K562 (cell line): ENCODE measurements at regions not wholly inside any gene's neighbourhood (a gene's known extent, or its start where the extent isn't known, plus 50 kb on each side); places are given as distances from the start of the nearest gene placed in this dataset.

Experiments
- ATAC-seq: fragments of 200-7000 bp; cut with Tn5 transposase; 3 replicates; pipeline ENCODE4 v1.9.1; 2020; ENCODE audit warnings: moderate library complexity
- BruUV-seq: library from RNA; stranded (reverse); fragments of 400-500 nt; replicated peaks from 2 replicates; lab custom pipeline; 2021; lab: Mats Ljungman, UMichigan
- CTCF ChIA-PET: fragments of 300-600 bp; formaldehyde crosslinking; extraction: SDS; loops from one replicate; lab custom pipeline; 2021; ENCODE audit warnings: low intra/inter-chr PET ratio; lab: Yijun Ruan, JAX
- POLR2A ChIA-PET: fragments of 300-600, 350-650 bp; sonication (Branson Sonifier 250); formaldehyde crosslinking; extraction: SDS; loops from one replicate; lab custom pipeline; 2021; ENCODE audit warnings: antibody characterized with exemption, inconsistent platforms; lab: Yijun Ruan, JAX
- DNase-seq, 4 experiments: peaks; one replicate each; pipeline versions ENCODE4 v3.0.0 to v3.0.0-alpha.2; 2011 to 2018; ENCODE audit warnings: low spot score in 3 of 4, mixed read lengths in 3 of 4; ENCODE audit errors: extremely low read depth in 1 of 4
- FAIRE-seq: peaks from 2 replicates; lab custom pipeline; 2011; peaks lifted over from hg19 to GRCh38; lab: Jason Lieb, UNC
- H2AFZ ChIP-seq: 2 replicates; pipeline ENCODE4 v1.6.0; 2011; ENCODE audit warnings: low read depth, low read length, control low read depth, inconsistent platforms
- H3K27ac ChIP-seq: fragments of 200-600 bp; 3 replicates; pipeline ENCODE4 v1.8.0; 2011; ENCODE audit warnings: low read depth, mild to moderate bottlenecking, control low read depth, inconsistent platforms, low read length, moderate library complexity, mixed read lengths; ENCODE audit errors: extremely low read depth
- H3K27me3 ChIP-seq, 2 experiments: fragments of 300-600 bp in 1 of 2; 2 replicates in 1 of 2; 3 replicates in 1 of 2; pipeline versions ENCODE4 v1.6.0 to v1.8.0; 2011; ENCODE audit warnings: inconsistent platforms in 2 of 2, low read length in 2 of 2, mild to moderate bottlenecking in 1 of 2, mixed read lengths in 1 of 2, moderate library complexity in 1 of 2; ENCODE audit not compliant: control insufficient read depth in 2 of 2, insufficient read depth in 2 of 2
- H3K36me3 ChIP-seq: fragments of 300-600 bp; 3 replicates; pipeline ENCODE4 v1.8.0; 2011; ENCODE audit warnings: mild to moderate bottlenecking, low read length, inconsistent platforms; ENCODE audit not compliant: control insufficient read depth, insufficient read depth
- H3K4me1 ChIP-seq, 2 experiments: fragments of 200-600 bp in 1 of 2; replicated peaks in 1 of 2; 2 replicates in 1 of 2; 3 replicates in 1 of 2; pipeline versions ENCODE4 v1.5.1 to v1.8.0; 2011; ENCODE audit warnings: inconsistent platforms in 2 of 2, low read length in 2 of 2, mild to moderate bottlenecking in 1 of 2, mixed read lengths in 1 of 2, moderate library complexity in 1 of 2; ENCODE audit not compliant: control insufficient read depth in 2 of 2, insufficient read depth in 2 of 2
- H3K4me2 ChIP-seq: 2 replicates; pipeline ENCODE4 v1.6.1; 2011; ENCODE audit warnings: low read length, control low read depth, inconsistent platforms, mixed read lengths; ENCODE audit not compliant: insufficient read depth
- H3K4me3 ChIP-seq: fragments of 200-600 bp; sonication (generic), shearing (Covaris generic); 2 replicates; pipeline ENCODE4 v1.5.1; 2016; ENCODE audit warnings: control low read depth, inconsistent platforms
- H3K79me2 ChIP-seq: fragments of 200-600 bp; 3 replicates; pipeline ENCODE4 v1.8.0; 2011; ENCODE audit warnings: low read length, inconsistent platforms; ENCODE audit not compliant: control insufficient read depth, insufficient read depth
- H3K9ac ChIP-seq, 2 experiments: 2 replicates each; pipeline versions ENCODE4 v1.6.0 to v1.6.1; 2011; ENCODE audit warnings: low read depth in 2 of 2, low read length in 2 of 2, control low read depth in 1 of 2, inconsistent platforms in 1 of 2, mild to moderate bottlenecking in 1 of 2, mixed read lengths in 1 of 2; ENCODE audit not compliant: insufficient read depth in 1 of 2
- H3K9me1 ChIP-seq: one replicate; pipeline ENCODE4 v1.6.0; 2011; ENCODE audit warnings: inconsistent platforms, mild to moderate bottlenecking, low read length, moderate library complexity; ENCODE audit not compliant: control insufficient read depth, insufficient read depth
- H3K9me3 ChIP-seq: replicated peaks from 2 replicates; pipeline ENCODE4 v1.5.1; 2011; ENCODE audit warnings: low read depth, low read length, inconsistent platforms; ENCODE audit not compliant: control insufficient read depth, insufficient read depth
- H4K20me1 ChIP-seq: replicated peaks from 2 replicates; pipeline ENCODE4 v1.6.1; 2011; ENCODE audit warnings: low read length, inconsistent platforms, mixed read lengths; ENCODE audit not compliant: control insufficient read depth, insufficient read depth
- ARID2 ChIP-seq: fragments of 450-650 bp; IDR thresholded peaks from 2 replicates; pipeline ENCODE4 v1.6.1; 2017; ENCODE audit warnings: antibody characterized with exemption, mild to moderate bottlenecking
- DDX20 ChIP-seq: fragments of 450-650 bp; IDR thresholded peaks from 2 replicates; pipeline ENCODE4 v1.6.1; 2016; ENCODE audit warnings: missing genetic modification characterization, low read depth, mild to moderate bottlenecking, missing compliant biosample characterization, moderate library complexity
- HEY1 ChIP-seq: fragments of 250-450 bp; sonication (Bioruptor Pico); IDR thresholded peaks from 2 replicates; pipeline ENCODE4 v1.5.0; 2020; ENCODE audit warnings: mild to moderate bottlenecking, moderate library complexity, borderline replicate concordance
- L3MBTL2 ChIP-seq: fragments of 450-650 bp; IDR thresholded peaks from 2 replicates; pipeline ENCODE4 v1.6.1; 2016; ENCODE audit warnings: mild to moderate bottlenecking, moderate library complexity
- MXI1 ChIP-seq: IDR thresholded peaks from 2 replicates; pipeline ENCODE4 v1.6.1; 2011; ENCODE audit warnings: low read depth, mild to moderate bottlenecking, improper control_type of control experiment, low read length
- NR1H2 ChIP-seq: sonication (generic); formaldehyde crosslinking; IDR thresholded peaks from 2 replicates; pipeline ENCODE4 v1.4.0; 2020; ENCODE audit warnings: mild to moderate bottlenecking, missing genetic modification reagents
- POLR3A ChIP-seq: IDR thresholded peaks from 2 replicates; pipeline ENCODE4 v1.6.1; 2011; ENCODE audit warnings: borderline replicate concordance, mild to moderate bottlenecking, moderate library complexity; ENCODE audit not compliant: insufficient read length, insufficient read depth; ENCODE audit errors: extremely low read depth
- TAF7 ChIP-seq: fragments of 450-650 bp; IDR thresholded peaks from 2 replicates; pipeline ENCODE4 v1.6.1; 2016; ENCODE audit warnings: missing genetic modification characterization, missing compliant biosample characterization
- ZFX ChIP-seq: sonication (generic); formaldehyde crosslinking; IDR thresholded peaks from 2 replicates; pipeline ENCODE4 v1.8.0; 2022; ENCODE audit warnings: mild to moderate bottlenecking, missing genetic modification reagents, moderate library complexity
- ZNF717 ChIP-seq: fragments of 250-450 bp; sonication (Bioruptor Pico); IDR thresholded peaks from 2 replicates; pipeline ENCODE4 v1.5.0; 2021
- WGBS: fragments of 100-300 bp; shearing (Covaris generic); methylation state at CpG from one replicate; pipeline ENCODE4 v1.1.6; 2016; ENCODE audit warnings: low coverage, mixed read lengths; ENCODE audit not compliant: insufficient coverage; ENCODE audit errors: missing lambda C conversion rate; 5-methylcytosine and 5-hydroxymethylcytosine counted together
- in situ Hi-C: fragments of 300-500 bp; cut with MboI; formaldehyde crosslinking; loops from 4 replicates; pipeline ENCODE4 v1.15.0; 2018; ENCODE audit warnings: inconsistent platforms, mixed read lengths
- intact Hi-C: fragments of 100-400 bp; cut with micrococcal nuclease; formaldehyde crosslinking; loops from 2 replicates; pipeline ENCODE4 v1.14.2; 2022
- TF ChIP-seq, protein P1 (sequence below): fragments of 150-350 bp; conservative IDR thresholded peaks from 2 replicates; pipeline ENCODE4 v1.6.1; 2014; ENCODE audit warnings: low read length
- TF ChIP-seq, protein P2 (sequence below): fragments of 450-650 bp; IDR thresholded peaks from 2 replicates; pipeline ENCODE4 v1.7.0; 2016; ENCODE audit warnings: borderline replicate concordance
- TF ChIP-seq, protein P3 (sequence below): sonication (generic); formaldehyde crosslinking; IDR thresholded peaks from 2 replicates; pipeline ENCODE4 v1.8.0; 2023; ENCODE audit warnings: mild to moderate bottlenecking, missing genetic modification reagents
- TF ChIP-seq, protein P4 (sequence below): fragments of 450-650 bp; formaldehyde crosslinking; IDR thresholded peaks from 2 replicates; pipeline ENCODE4 v1.4.0; 2020; ENCODE audit warnings: mild to moderate bottlenecking, moderate library complexity

DNA sequence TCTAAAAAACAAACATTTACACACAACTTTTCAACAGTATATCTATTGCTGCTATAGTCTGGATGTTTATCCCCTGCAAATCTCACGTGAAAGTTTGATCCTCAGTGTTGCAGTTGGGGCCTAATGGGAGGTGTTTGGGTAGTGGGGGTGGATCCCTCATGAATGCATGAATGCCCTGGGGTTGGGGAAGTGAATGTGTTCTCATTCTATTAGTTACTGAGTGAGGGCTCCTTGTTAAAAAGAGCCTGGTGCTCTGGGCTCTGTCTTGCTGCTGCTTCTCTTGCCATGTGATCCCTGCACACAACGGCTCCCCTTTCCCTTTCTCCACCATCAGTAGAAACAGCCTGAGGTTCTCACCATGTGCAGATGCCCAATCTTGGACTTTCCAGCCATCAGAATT lies 242.7 kb upstream of the HTR2A start:
- ChIA-PET CTCF (no interaction called here), POLR2A (no interaction called here)
- 31% methylated on average over 2 of the region's 2 CpGs for WGBS
- Histone ChIP-seq H3K36me3 (no peaks in the 10 kb centered on the region), H3K27ac (no peak overlapping the region), H3K4me3 (no peak overlapping the region), H2AFZ (no peak overlapping the region), H3K79me2 (no peaks in the 10 kb centered on the region), H3K4me2 (no peak overlapping the region), H3K4me1 (no peaks in the 10 kb centered on the region), H3K9ac (no peak overlapping the region), H3K27me3 (no peaks in the 10 kb centered on the region), H3K9me1 (no peaks in the 10 kb centered on the region), H4K20me1 (no peaks in the 10 kb centered on the region), H3K9me3 (no peaks in the 10 kb centered on the region)
- intact Hi-C loops (no loop called here), in situ Hi-C loops (no loop called here)
- FAIRE-seq (no peak), DNase-seq (no peak), ATAC-seq (no peak)
- no TSS peak for BruUV-seq
- TF ChIP-seq DDX20 (tag) (no peak), NR1H2 (CRISPR knock-in tag) (no peak), L3MBTL2 (no peak), ZFX (no peak), HEY1 (CRISPR knock-in tag) (no peak), ARID2 (no peak), POLR3A (no peak), TAF7 (tag) (no peak), ZNF717 (no peak), MXI1 (no peak)
- TF ChIP-seq, protein P1, sequence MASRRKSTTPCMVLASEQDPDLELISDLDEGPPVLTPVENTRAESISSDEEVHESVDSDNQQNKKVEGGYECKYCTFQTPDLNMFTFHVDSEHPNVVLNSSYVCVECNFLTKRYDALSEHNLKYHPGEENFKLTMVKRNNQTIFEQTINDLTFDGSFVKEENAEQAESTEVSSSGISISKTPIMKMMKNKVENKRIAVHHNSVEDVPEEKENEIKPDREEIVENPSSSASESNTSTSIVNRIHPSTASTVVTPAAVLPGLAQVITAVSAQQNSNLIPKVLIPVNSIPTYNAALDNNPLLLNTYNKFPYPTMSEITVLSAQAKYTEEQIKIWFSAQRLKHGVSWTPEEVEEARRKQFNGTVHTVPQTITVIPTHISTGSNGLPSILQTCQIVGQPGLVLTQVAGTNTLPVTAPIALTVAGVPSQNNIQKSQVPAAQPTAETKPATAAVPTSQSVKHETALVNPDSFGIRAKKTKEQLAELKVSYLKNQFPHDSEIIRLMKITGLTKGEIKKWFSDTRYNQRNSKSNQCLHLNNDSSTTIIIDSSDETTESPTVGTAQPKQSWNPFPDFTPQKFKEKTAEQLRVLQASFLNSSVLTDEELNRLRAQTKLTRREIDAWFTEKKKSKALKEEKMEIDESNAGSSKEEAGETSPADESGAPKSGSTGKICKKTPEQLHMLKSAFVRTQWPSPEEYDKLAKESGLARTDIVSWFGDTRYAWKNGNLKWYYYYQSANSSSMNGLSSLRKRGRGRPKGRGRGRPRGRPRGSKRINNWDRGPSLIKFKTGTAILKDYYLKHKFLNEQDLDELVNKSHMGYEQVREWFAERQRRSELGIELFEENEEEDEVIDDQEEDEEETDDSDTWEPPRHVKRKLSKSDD, result no peak
- TF ChIP-seq, protein P2, sequence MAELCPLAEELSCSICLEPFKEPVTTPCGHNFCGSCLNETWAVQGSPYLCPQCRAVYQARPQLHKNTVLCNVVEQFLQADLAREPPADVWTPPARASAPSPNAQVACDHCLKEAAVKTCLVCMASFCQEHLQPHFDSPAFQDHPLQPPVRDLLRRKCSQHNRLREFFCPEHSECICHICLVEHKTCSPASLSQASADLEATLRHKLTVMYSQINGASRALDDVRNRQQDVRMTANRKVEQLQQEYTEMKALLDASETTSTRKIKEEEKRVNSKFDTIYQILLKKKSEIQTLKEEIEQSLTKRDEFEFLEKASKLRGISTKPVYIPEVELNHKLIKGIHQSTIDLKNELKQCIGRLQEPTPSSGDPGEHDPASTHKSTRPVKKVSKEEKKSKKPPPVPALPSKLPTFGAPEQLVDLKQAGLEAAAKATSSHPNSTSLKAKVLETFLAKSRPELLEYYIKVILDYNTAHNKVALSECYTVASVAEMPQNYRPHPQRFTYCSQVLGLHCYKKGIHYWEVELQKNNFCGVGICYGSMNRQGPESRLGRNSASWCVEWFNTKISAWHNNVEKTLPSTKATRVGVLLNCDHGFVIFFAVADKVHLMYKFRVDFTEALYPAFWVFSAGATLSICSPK, result no peak
- TF ChIP-seq, protein P3, sequence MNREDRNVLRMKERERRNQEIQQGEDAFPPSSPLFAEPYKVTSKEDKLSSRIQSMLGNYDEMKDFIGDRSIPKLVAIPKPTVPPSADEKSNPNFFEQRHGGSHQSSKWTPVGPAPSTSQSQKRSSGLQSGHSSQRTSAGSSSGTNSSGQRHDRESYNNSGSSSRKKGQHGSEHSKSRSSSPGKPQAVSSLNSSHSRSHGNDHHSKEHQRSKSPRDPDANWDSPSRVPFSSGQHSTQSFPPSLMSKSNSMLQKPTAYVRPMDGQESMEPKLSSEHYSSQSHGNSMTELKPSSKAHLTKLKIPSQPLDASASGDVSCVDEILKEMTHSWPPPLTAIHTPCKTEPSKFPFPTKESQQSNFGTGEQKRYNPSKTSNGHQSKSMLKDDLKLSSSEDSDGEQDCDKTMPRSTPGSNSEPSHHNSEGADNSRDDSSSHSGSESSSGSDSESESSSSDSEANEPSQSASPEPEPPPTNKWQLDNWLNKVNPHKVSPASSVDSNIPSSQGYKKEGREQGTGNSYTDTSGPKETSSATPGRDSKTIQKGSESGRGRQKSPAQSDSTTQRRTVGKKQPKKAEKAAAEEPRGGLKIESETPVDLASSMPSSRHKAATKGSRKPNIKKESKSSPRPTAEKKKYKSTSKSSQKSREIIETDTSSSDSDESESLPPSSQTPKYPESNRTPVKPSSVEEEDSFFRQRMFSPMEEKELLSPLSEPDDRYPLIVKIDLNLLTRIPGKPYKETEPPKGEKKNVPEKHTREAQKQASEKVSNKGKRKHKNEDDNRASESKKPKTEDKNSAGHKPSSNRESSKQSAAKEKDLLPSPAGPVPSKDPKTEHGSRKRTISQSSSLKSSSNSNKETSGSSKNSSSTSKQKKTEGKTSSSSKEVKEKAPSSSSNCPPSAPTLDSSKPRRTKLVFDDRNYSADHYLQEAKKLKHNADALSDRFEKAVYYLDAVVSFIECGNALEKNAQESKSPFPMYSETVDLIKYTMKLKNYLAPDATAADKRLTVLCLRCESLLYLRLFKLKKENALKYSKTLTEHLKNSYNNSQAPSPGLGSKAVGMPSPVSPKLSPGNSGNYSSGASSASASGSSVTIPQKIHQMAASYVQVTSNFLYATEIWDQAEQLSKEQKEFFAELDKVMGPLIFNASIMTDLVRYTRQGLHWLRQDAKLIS (CRISPR knock-in tag), result no peak
- TF ChIP-seq, protein P4, sequence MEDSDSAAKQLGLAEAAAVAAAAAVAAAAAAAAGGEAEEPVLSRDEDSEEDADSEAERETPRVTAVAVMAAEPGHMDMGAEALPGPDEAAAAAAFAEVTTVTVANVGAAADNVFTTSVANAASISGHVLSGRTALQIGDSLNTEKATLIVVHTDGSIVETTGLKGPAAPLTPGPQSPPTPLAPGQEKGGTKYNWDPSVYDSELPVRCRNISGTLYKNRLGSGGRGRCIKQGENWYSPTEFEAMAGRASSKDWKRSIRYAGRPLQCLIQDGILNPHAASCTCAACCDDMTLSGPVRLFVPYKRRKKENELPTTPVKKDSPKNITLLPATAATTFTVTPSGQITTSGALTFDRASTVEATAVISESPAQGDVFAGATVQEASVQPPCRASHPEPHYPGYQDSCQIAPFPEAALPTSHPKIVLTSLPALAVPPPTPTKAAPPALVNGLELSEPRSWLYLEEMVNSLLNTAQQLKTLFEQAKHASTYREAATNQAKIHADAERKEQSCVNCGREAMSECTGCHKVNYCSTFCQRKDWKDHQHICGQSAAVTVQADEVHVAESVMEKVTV (CRISPR knock-in tag), result no peak
